GM12801 (cell line): ENCODE measurements at regions not wholly inside any gene's neighbourhood (a gene's known extent, or its start where the extent isn't known, plus 50 kb on each side); places are given as distances from the start of the nearest gene placed in this dataset.

Experiments used
- TF ChIP-seq, protein P1 (sequence below): IDR thresholded peaks from one replicate; pipeline ENCODE4 v1.5.1; 2011; ENCODE audit warnings: control low read depth; ENCODE audit not compliant: insufficient read length; ENCODE audit errors: extremely low read depth

DNA sequence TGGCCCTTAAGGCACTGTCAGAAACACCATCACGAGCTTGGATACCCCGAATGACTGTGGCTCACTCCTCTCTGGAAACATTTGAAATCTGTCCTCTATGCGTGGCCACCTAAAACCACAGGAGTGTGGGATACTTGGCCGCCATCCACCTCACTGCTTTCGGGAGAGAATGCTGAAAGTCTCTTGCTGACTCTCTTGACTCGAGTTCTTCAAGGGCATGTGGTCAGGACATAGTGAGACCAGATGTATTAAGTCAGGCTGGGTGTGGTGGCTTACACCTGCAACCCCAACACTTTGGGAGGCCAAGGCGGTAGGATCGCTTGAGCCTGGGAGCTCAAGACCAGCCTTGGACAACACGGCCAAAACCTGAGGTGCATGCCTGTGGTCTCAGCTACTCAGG lies 174.7 kb upstream of the ALG10B start:
- TF ChIP-seq, protein P1, sequence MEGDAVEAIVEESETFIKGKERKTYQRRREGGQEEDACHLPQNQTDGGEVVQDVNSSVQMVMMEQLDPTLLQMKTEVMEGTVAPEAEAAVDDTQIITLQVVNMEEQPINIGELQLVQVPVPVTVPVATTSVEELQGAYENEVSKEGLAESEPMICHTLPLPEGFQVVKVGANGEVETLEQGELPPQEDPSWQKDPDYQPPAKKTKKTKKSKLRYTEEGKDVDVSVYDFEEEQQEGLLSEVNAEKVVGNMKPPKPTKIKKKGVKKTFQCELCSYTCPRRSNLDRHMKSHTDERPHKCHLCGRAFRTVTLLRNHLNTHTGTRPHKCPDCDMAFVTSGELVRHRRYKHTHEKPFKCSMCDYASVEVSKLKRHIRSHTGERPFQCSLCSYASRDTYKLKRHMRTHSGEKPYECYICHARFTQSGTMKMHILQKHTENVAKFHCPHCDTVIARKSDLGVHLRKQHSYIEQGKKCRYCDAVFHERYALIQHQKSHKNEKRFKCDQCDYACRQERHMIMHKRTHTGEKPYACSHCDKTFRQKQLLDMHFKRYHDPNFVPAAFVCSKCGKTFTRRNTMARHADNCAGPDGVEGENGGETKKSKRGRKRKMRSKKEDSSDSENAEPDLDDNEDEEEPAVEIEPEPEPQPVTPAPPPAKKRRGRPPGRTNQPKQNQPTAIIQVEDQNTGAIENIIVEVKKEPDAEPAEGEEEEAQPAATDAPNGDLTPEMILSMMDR: no peak

DNA sequence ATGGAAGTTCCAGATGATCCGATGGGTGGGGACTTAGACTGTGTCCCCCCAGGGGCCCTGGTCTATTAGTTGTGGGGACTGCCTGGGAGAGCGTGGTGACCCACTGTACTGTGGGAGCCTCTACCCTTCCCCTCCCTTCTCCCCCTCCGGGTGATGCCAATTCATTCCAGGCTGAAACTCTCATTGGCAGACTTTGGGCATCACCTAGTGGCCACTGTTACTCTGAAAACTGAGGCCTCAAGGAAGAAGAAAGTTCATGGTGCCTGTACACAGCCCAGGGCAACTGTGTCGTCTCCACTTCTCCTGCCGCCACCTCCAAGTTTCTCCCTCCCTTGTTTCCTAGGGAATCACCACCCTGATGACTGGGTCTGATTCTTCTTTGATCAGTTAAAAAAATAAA lies 173.6 kb upstream of the ALG10B start:
- TF ChIP-seq, protein P1: no peak

DNA sequence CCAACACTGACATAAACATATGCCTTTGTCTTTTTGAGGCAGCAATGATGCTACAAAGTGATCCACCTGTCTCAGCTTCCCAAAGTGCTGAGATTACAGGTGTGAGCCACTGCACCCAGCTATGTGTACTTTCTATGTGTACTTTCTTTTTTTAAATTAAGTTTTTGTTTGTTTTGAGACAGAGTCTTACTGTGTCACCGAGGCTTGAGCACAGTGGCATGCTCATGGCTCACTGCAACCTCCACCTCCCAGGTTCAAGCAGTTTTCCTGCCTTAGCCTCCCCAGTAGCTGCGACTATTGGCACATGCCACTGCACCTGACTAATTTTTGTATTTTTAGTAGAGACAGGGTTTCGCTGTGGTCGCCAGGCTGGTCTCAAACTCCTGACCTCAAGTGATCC lies 172.5 kb upstream of the ALG10B start:
- TF ChIP-seq, protein P1: no peak

DNA sequence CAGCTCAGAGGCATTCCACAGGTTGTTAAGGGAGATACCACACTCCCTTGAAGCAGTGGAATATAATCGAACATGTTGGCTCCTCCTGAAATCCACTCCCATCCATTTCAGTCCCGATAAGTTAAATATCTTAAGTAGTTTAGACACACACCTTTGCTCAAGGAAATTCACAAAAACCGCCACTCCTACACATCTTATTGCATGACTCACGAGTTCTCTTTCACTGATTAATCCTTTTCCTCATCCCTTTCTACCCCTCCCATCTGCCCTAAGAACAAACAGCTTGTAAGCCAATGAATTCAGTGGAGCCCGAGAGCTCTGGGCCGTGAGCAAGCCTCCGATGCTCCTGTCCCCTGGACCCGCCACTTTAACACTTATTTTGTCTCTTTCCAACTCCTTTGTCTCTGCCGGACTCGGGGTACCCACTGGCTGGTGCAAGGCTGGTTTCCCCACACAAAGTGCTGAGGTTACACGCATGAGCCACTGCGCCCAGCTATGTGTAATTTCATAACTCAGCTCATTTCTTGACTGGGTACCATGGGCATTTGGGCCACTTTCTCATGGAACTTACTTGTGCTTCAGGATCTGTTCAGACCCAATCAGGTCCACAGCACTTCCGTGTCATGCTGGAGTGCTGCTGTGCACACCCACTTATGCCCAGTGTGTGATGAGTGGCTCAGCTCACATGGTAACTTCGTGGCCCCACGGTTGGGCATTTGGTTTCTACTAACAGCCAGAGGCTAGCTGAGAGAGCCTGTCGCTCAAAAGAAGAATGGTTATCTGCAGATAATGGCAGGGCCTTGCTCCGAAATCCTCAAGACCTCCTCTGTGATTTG lies 171.8 kb upstream of the ALG10B start:
- TF ChIP-seq, protein P1: no peak

DNA sequence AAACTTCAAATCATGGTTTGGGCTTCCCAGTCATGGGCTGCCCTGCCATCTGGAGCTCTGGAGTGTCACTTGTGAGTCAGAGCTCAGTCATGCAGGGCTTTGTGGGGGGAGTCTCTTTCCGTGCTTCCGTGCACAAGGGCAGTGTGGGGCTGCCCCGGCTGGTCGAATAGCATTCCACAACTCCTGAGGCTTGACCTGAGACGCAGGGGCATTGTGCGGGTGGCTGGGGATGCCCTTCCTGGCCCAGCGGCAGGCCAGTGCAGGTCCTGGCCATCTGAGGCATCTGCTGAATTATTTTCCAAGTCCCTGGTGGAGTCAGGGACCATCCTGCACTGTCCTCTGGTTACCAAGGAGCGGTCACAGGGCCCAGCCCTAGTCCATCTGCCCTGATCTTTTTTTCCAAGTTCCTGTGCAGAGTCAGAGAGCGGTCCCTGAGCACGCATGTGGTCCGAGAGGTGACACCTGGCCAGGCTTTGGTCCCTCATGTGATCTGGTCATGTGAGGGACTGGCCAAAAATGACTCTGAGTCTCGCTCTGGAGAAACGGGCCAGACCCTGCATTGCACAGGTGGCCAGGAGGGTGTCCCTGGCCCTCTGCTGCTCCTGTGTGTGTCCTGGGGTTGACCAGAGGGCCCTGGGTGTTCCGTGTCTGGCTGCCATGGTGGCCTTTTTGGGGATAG lies 167.0 kb upstream of the ALG10B start:
- TF ChIP-seq, protein P1: no peak

DNA sequence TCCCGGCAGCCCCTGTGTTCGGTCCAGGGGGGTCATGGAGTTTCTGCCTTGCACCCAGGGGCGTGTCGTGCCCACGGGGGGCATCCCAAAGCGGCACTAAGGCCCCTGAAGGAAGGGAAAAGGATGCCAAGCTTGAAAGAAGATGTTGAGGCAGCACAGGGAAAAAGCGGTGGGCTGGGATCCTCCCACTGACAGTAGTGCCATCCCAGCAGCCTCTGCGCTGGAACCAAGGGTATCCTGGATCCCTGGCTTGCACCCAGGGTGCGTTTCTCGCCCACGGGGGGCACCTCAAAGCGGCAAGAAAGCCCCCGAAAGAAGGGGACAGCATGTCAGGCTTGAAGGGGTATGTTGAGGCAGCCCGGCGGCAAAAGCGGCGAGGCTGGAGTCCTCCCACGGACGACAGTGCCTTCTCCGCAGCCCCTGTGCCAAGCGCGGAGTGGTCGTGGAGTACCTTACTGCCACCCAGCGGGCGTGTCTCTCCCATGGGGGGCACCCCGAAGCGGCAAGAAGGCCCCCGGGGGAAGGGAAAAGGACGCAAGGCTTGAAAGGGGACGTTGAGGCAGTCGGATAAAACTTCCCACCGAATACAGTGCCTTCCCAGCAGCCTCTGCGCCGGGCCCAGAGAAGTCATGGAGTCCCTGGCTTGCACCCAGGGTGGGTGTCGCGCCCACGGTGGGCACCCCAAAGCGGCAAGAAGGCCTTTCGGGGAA lies 164.4 kb upstream of the ALG10B start:
- TF ChIP-seq, protein P1: no peak

DNA sequence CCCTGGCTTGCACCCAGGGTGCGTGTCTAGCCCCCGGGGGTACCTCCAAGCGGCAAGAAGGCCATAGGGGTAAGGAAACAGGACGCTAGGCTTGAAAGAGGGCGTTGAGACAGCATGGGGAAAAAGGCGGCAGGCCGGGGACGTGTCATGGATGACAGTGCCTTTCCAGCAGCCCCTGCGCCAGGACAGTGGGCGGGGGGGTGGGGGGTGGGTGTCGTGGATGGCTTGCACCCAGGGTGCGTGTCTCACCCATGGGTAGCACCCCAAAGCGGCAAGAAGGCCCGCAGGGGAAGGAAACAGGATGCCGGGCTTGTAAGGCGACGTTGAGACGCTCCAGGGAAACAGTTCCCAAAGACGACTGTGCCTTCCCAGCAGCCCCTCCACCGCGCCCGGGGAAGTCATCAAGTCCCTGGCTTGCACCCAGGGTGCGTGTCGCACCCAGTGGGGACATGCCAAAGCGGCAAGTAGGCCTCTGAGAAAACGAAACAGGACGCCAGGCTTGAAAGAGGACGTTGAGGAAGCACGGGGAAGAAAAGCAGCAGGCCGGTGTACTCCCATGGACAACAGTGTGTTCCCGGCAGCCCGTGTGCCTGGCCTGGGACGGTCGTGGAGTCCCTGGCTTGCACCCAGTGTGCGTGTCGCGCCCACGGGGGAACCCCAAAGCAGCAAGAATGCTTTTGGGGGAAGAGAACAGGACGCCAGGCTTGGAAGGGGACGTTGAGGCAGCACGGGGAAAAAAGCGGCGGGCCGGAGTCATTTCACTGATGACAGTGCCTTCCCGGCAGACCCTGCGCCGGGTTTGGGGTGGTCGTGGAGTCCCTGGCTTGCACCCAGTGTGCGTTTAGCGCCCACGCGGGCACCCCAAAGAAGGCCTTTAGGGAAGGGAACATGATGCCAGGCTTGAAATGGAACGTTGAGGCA lies 163.5 kb upstream of the ALG10B start:
- TF ChIP-seq, protein P1: no peak
